Erythroblast (primary cell): ENCODE measurements at regions not wholly inside any gene's neighbourhood (a gene's known extent, or its start where the extent isn't known, plus 50 kb on each side); places are given as distances from the start of the nearest gene placed in this dataset.

Source experiments
- GATA1 ChIP-seq: IDR thresholded peaks from 2 replicates; pipeline ENCODE4 v1.6.1; 2011; ENCODE audit warnings: low read depth, mild to moderate bottlenecking, control low read depth, low read length, moderate library complexity
- POLR2A ChIP-seq: IDR thresholded peaks from 2 replicates; pipeline ENCODE4 v1.6.1; 2011; ENCODE audit warnings: mild to moderate bottlenecking, low read length

- TF ChIP-seq POLR2A (no peak), GATA1 (no peak)
These were observed 125.2 kb downstream of the TYW3 start for GRCh38 chr1:74858136-74858535.
